VCaP (cell line): ENCODE measurements at regions not wholly inside any gene's neighbourhood (a gene's known extent, or its start where the extent isn't known, plus 50 kb on each side); places are given as distances from the start of the nearest gene placed in this dataset.

ENCODE experiments used
- H3K27ac ChIP-seq: fragments of 450-650 bp; 2 replicates; pipeline ENCODE4 v1.5.1; 2017
- TF ChIP-seq, protein P1 (sequence below): fragments of 450-650 bp; conservative IDR thresholded peaks from 2 replicates; pipeline ENCODE4 v1.5.1; 2017; ENCODE audit warnings: mild to moderate bottlenecking, moderate library complexity

GRCh38 chr16:17770104-17770503 lies 299.3 kb upstream of the XYLT1 start:
- TF ChIP-seq, protein P1, sequence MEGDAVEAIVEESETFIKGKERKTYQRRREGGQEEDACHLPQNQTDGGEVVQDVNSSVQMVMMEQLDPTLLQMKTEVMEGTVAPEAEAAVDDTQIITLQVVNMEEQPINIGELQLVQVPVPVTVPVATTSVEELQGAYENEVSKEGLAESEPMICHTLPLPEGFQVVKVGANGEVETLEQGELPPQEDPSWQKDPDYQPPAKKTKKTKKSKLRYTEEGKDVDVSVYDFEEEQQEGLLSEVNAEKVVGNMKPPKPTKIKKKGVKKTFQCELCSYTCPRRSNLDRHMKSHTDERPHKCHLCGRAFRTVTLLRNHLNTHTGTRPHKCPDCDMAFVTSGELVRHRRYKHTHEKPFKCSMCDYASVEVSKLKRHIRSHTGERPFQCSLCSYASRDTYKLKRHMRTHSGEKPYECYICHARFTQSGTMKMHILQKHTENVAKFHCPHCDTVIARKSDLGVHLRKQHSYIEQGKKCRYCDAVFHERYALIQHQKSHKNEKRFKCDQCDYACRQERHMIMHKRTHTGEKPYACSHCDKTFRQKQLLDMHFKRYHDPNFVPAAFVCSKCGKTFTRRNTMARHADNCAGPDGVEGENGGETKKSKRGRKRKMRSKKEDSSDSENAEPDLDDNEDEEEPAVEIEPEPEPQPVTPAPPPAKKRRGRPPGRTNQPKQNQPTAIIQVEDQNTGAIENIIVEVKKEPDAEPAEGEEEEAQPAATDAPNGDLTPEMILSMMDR, result no peak
- no peak overlapping the region for H3K27ac ChIP-seq

DNA sequence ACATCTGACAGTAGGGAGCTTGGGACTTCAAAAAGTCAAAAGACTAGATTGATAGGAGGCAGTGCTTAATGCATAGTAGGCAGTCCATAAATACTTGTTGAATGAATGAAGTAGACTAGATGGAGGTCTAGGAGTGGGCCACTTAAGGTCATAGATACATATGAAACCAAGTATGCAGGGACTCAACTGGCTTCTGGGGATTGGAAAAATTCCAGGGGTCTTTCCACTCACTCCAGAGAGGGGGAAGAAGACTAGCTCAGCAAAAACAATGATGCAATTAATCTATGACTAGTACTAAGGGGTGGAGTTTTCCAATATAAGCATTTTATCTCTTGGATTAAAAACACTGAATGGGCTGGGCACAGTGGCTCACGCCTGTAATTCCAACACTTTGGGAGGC lies 298.3 kb upstream of the XYLT1 start:
- H3K27ac ChIP-seq, result no peak overlapping the region
- TF ChIP-seq, protein P1, result no peak

DNA sequence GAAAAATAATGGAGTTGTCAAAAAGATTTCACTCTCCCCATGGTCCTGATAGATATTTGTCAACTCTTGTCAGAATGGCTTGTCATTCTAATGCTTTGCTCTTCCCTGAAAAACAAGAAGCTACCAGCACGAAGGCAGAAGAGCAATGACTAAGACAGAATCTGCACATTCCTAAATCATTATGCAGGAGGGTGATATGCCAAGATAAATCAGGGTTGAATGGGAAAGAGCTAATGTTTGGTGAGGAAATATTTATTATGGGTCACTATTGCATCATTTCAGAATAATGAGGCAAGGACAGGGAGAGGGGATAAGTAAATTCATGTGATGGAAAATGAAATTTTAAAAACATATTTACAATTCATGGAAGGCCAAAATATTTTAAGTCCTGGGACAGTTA lies 297.5 kb upstream of the XYLT1 start:
- TF ChIP-seq, protein P1, result no peak
- no peak overlapping the region for H3K27ac ChIP-seq

- TF ChIP-seq, protein P1, result no peak
- H3K27ac ChIP-seq, result no peak overlapping the region
Observed at GRCh38 chr16:17766012-17766411, 295.3 kb upstream of the XYLT1 start.

DNA sequence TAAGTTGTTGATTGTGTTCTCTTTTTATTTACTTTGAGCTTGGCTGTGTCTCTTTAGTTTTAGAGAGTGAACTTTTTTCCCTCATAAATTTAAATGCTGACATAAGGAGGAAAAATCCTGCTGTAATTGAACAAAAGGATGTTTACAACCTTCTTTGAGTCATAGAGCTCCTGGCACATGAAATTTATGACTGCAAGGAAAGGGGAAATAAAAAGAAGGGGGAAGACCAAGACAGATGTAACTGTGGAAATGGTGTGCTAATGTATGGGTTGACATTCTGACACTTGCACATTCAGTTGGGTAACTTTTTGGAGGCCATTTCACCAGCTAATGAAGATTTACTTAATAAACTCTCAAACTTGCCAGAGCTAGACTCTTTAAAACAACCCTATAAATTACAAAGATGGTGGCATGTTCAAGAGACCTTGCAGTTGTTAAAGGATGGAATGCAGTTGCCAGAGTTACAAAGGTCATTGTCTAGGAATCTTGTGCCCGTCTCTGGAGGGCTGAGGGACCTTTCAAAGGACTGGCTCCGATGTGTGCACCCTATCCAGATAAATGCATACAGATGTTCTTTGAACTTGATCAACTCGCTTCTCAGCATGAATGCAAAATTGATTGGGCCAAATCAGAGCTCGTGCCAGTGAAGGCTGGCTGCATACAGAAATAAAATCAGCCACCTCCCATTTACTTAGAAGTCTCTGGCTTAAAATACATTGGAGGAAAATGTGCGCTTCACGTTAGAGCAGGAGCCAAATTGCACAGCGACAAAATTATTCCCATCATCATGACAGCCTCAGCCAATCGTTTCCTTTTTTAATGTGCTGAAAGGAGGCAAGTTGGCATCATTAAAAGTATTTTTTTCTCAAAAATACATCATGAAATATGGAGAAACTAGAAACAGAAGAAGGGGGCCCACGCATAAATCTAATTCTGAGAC lies 289.0 kb upstream of the XYLT1 start:
- TF ChIP-seq, protein P1, result no peak
- H3K27ac ChIP-seq, result no peak overlapping the region

GRCh38 chr16:17757808-17758207 lies 287.0 kb upstream of the XYLT1 start:
- TF ChIP-seq, protein P1, result no peak
- H3K27ac ChIP-seq, result no peak overlapping the region

DNA sequence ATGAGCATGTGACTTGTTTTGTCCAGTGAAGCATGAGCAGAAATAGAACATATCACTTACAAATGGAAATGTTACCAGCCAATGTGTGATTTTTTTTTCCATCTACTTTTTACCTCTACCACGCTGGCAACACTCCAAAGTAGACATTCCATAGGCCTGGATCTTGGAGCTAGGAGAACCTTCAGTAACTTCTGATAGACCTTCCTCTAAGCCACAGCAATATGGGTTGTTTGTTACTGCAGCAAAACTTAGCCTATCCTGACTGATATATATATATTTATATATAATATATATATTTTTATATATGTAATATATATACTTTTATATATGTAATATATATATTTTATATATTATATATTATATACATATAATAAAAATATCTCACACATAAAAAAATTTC lies 284.4 kb upstream of the XYLT1 start:
- H3K27ac ChIP-seq, result no peak overlapping the region
- TF ChIP-seq, protein P1, result no peak
